Peyer's patch (tissue), 4 donors: ENCODE measurements at regions not wholly inside any gene's neighbourhood (a gene's known extent, or its start where the extent isn't known, plus 50 kb on each side); places are given as distances from the start of the nearest gene placed in this dataset.

Experiments
- DNase-seq, 3 donors: peaks; one replicate each; pipeline ENCODE4 v3.0.0-alpha.2; 2017 to 2019
- H3K27ac ChIP-seq, 4 donors: fragments of 200-600 bp; sonication (generic); one replicate each; pipeline ENCODE4 v1.5.1; 2016 to 2019
- H3K27me3 ChIP-seq, 2 donors: fragments of 200-600 bp; sonication (generic); one replicate each; pipeline ENCODE4 v1.5.1; 2019
- H3K36me3 ChIP-seq, 3 donors: fragments of 200-600 bp; sonication (generic); one replicate each; pipeline ENCODE4 v1.5.1; 2016 to 2019
- H3K4me1 ChIP-seq, 4 donors: fragments of 200-600 bp; sonication (generic); one replicate each; pipeline ENCODE4 v1.5.1; 2016 to 2019
- H3K4me3 ChIP-seq, 4 donors: fragments of 200-600 bp; sonication (generic); 1 replicate in 3 of 4; 2 replicates in 1 of 4; pipeline ENCODE4 v1.5.1; 2016 to 2019; ENCODE audit warnings: mild to moderate bottlenecking in 1 of 4
- H3K9me3 ChIP-seq, 4 donors: fragments of 200-600 bp; sonication (generic); one replicate each; pipeline ENCODE4 v1.5.1; 2016 to 2019; ENCODE audit warnings: mild to moderate bottlenecking in 1 of 4
- POLR2A ChIP-seq, 2 donors: fragments of 450-650 bp; IDR thresholded peaks; one replicate each; pipeline ENCODE4 v1.5.1; 2017; ENCODE audit warnings: antibody characterized with exemption in 2 of 2, mild to moderate bottlenecking in 2 of 2, moderate library complexity in 2 of 2
- TF ChIP-seq, protein P1 (sequence below), 6 experiments: fragments of 450-650 bp in 4 of 6; fragments of 200-600 bp in 2 of 6; sonication (generic) in 1 of 6; IDR thresholded peaks; one replicate each; pipeline ENCODE4 v1.5.1; 2017 to 2019; ENCODE audit warnings: antibody characterized with exemption in 6 of 6, mild to moderate bottlenecking in 3 of 6, moderate library complexity in 1 of 6

DNA sequence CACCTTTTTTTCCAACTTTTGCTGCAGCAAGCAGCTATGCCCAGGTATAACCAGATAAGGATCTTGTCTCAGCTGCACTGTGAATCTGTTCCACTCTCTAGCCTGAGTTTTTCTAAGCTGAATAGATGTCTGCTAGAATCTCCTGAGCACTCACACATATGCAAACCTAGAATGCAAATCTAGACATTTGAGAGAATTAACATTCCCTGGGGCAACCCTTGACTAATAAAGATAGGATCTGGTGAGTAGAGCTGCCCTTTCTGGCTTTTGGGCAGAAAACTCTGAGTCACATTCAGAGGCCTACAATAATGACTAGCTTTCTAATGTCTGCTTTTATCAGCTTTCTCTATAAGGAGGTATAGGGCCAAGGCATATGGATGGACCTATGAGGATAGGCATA, 61.4 kb upstream of the BARHL2 start:
- no peaks in the 10 kb centered on the region for H3K4me1 ChIP-seq
- H3K27ac ChIP-seq = no peak overlapping the region
- no peak for TF ChIP-seq POLR2A (IDR thresholded peaks at IDR 0.05)
- TF ChIP-seq, protein P1, sequence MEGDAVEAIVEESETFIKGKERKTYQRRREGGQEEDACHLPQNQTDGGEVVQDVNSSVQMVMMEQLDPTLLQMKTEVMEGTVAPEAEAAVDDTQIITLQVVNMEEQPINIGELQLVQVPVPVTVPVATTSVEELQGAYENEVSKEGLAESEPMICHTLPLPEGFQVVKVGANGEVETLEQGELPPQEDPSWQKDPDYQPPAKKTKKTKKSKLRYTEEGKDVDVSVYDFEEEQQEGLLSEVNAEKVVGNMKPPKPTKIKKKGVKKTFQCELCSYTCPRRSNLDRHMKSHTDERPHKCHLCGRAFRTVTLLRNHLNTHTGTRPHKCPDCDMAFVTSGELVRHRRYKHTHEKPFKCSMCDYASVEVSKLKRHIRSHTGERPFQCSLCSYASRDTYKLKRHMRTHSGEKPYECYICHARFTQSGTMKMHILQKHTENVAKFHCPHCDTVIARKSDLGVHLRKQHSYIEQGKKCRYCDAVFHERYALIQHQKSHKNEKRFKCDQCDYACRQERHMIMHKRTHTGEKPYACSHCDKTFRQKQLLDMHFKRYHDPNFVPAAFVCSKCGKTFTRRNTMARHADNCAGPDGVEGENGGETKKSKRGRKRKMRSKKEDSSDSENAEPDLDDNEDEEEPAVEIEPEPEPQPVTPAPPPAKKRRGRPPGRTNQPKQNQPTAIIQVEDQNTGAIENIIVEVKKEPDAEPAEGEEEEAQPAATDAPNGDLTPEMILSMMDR (IDR thresholded peaks at IDR 0.05) = no peak
- no peaks in the 10 kb centered on the region for H3K36me3 ChIP-seq
- no peaks in the 10 kb centered on the region for H3K9me3 ChIP-seq
- H3K4me3 ChIP-seq = no peak overlapping the region
- no peak for DNase-seq
- H3K27me3 ChIP-seq = no peaks in the 10 kb centered on the region

DNA sequence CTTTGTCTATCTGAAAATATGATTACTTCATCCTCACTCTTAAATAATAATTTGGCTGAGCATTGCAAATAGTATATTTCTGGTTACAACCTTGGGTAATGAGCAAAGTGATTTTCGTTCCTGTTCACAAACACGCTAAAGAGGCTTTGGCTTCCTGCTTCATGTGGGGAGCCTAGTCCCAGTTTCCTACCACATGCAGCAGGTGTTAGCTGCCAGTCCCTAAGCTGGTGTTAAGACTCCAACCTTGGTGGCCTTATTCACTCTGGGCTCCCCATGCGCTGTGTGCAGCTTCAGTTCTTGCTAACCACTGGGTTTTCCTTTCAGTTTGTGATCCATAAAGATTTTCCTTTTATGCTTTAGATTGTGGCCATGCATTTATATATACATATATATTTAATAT, 56.7 kb upstream of the BARHL2 start:
- Histone ChIP-seq H3K9me3 (no peaks in the 10 kb centered on the region), H3K4me1 (no peaks in the 10 kb centered on the region), H3K4me3 (no peak overlapping the region), H3K36me3 (no peaks in the 10 kb centered on the region), H3K27ac (no peak overlapping the region), H3K27me3 (no peaks in the 10 kb centered on the region)
- no peak for TF ChIP-seq POLR2A (IDR thresholded peaks at IDR 0.05)
- TF ChIP-seq, protein P1 (IDR thresholded peaks at IDR 0.05) = no peak
- DNase-seq = no peak

DNA sequence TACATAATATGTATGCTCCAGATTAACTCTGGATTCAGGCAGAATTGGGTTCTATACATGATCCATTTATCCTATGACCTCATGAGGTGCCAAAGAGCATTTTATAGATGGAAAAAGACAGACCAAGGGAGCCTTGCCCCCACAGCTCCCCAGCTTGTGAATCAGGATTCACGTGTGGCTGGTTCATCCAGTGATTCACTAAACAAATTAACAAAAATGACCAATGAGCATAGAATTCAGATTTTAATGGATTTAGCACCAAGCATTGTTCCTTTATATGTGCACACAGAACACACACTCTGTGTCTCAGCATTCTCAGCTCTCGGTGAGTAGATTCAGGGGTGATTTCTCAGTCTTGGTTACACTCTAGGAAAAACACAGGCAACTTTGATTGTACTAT, 51.7 kb upstream of the BARHL2 start:
- H3K27ac ChIP-seq = no peak overlapping the region
- H3K9me3 ChIP-seq = no peaks in the 10 kb centered on the region
- H3K4me3 ChIP-seq = no peak overlapping the region
- TF ChIP-seq, protein P1 (IDR thresholded peaks at IDR 0.05) = no peak
- TF ChIP-seq POLR2A (IDR thresholded peaks at IDR 0.05) = no peak
- H3K36me3 ChIP-seq = no peaks in the 10 kb centered on the region
- H3K4me1 ChIP-seq = no peaks in the 10 kb centered on the region
- DNase-seq = no peak
- H3K27me3 ChIP-seq = no peaks in the 10 kb centered on the region

DNA sequence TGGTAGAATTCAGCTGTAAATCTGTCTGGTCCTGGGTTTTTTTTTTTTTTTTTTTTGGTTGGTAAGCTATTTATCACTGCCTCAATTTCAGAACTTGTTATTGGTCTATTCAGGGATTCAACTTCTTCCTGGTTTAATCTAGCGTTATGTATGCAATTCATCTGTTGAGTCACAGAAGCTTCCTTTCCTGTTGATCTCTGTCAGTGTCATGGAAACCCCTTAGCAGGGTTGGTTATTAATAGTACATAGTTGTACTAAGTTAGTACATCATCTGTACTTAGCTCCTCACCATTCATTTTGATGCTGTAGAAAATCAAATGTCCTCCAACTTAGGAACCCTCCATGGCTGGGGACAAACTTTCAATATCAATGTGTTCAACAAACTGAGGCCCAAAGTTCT, 51.0 kb upstream of the BARHL2 start:
- H3K4me1 ChIP-seq = no peaks in the 10 kb centered on the region

More for the DNA sequence above, 51.0 kb upstream of the BARHL2 start:
- Histone ChIP-seq H3K36me3 (no peaks in the 10 kb centered on the region), H3K9me3 (no peaks in the 10 kb centered on the region), H3K4me3 (no peak overlapping the region), H3K27ac (no peak overlapping the region), H3K27me3 (no peaks in the 10 kb centered on the region)
- no peak for DNase-seq
- no peak for TF ChIP-seq POLR2A (IDR thresholded peaks at IDR 0.05)
- TF ChIP-seq, protein P1 (IDR thresholded peaks at IDR 0.05) = no peak
